Myocyte (in vitro differentiated cells): ENCODE measurements at regions not wholly inside any gene's neighbourhood (a gene's known extent, or its start where the extent isn't known, plus 50 kb on each side); places are given as distances from the start of the nearest gene placed in this dataset.

Experiments used
- DNase-seq: peaks from one replicate; pipeline ENCODE4 v3.0.0-alpha.2; 2012; ENCODE audit warnings: low read depth

DNA sequence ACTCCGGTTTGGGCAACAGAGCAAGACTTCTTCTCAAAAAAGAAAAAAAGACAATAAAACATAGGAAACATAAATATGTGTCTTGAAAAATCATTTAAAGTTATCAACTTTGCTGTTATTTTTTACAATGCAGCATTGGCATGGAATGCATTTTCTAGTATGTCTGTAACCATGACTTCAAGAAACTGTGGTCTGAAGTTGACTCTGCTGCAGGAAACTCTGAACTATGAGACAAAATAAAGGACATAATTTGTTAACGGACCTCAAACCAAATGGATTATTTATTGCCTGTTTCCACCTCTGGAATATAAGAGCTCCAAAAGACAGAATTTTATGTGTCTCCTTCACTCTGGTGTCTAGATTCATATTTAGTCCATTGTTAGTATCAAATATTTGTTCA lies 79.1 kb downstream of the TRIB2 start:
- DNase-seq, result no peak

DNA sequence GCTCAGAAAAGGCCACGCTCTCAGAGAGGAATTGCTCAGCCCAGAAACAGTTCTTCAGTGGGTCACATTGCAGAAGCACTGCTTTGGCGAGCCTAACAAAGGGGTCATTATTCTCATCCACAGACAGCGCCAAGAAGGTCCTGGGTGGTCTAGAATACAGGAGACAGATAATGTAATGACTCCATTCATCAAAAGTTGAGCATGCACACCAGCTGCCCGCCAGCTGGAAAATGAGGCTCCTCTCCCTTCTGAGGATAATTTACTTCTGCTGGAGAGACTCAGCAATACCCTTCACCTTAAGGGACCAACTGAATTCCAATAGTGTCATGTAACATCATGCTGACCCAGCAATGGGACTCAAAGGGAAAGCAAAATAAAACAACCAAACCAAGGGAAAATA lies 79.9 kb downstream of the TRIB2 start:
- no peak for DNase-seq

- DNase-seq, result peak; percentile 22
These were observed 81.1 kb downstream of the TRIB2 start for GRCh38 chr2:12797815-12798214.

GRCh38 chr2:12803607-12804006 lies 86.9 kb downstream of the TRIB2 start:
- no peak for DNase-seq

GRCh38 chr2:12804091-12804856 lies 87.5 kb downstream of the TRIB2 start:
- DNase-seq, result no peak

GRCh38 chr2:12805033-12805432 lies 88.3 kb downstream of the TRIB2 start:
- DNase-seq, result no peak

DNA sequence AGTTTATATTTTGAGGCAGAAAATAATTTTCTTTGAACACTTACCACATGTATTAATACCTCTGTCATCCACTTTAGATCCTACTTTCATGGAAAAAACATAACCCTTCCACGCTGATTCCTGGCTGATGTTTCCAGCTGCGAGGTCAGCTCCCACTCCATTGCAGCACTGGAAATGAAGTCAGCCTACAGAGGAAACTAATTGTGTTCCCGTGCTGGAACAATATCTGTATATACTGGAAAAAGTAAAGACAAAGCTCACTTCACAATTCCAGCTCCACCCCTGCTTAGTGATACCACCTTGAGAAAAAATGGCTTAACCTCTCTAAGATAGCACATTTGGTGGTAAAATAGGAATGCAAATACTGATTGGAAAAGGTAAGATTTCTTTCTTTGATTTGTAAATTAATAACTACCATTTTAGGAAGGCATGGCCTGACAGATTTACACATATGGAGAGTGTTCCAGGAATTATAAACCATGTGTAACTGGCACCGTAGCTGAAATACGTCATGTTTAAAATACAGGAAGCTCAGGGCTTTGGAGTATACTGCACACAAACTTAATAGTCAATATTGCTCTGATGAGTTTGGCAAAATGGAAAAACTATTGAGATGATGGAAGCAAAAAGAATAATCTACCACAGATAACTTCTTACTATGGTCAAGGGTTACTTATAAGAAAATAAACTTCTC lies 90.0 kb downstream of the TRIB2 start:
- DNase-seq, result no peak

DNA sequence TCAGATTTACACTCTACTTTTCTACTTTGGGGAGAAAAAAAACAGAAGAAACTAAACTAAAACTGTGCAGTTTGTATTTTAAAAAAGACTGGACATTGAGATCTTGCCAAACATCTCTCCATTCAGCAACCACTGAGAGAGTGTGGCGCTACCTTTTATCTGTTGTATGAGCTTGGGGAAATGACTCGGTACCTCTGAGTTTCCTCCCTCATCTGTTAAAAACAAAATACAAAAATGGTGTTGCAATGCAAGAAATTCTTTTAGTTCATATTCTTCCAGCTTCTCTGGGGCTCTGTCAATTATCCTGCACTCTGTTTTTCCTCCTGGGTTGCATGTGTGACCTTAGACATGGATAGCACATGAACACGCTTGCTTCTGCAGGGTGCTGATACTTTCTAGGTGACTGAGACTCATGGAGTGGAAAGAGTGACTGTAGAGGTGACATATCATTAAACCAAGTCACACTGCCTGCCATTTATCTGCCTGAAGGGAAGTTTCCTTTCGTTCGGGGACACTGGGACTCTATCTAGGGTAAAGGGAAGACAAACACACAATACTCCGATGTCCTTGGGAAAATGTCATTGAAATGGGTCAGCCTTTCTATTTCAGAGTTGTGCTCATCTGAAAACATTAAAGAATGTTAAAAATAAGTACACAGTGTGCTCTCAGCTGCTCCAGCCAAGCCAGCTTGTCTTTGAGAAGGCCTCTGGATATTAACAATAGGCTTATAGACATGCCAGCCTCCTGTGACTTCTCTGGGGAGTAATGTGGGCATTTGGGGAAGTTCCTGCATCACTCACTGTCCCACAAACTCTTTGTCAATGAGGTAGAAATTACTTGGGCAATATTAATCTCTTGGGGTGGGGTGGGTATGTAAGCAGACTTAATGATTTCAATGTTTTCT lies 91.4 kb downstream of the TRIB2 start:
- DNase-seq, result peak; percentile 25

GRCh38 chr2:12809526-12809925 lies 92.8 kb downstream of the TRIB2 start:
- no peak for DNase-seq

GRCh38 chr2:12811916-12812315 lies 95.2 kb downstream of the TRIB2 start:
- no peak for DNase-seq

DNA sequence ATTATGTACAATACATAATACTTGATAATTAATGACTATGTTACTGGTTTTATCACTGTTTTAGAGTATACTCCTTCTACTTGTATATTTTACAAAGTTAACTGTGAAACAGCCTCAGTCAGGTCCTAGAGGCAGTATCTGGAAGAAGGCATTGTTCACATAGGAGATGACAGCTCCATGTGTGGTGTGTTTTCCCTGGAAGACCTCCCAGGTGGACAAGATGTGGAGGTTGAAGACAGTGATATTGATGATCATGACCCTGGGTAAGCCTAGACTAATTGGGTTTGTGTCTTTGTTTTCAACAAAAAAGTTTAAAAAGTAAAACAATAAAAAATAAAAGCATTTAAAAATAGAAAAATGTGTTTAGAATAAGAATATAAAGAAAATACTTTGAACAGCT lies 96.4 kb downstream of the TRIB2 start:
- DNase-seq, result no peak

GRCh38 chr2:12816379-12817306 lies 99.9 kb downstream of the TRIB2 start:
- no peak for DNase-seq

DNA sequence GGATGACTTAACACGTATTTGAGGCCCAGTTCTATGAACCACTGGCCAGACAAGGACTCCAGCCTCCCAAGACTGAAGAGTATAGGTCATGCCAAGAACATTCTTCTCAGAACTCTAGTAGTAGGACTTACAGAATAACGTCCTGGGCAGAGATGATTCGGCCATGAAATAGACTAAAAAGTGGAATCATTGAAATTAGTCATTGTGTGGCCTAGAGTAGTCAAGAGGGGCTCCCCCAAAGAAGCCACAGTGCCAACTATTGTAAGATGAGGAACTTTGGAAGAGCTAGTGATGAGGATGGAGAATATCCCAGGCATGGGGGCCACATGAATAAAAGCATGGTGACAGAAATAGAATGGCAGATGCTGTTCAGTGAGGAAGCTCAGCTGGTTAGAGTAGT lies 101.1 kb downstream of the TRIB2 start:
- peak; percentile 32 for DNase-seq

DNA sequence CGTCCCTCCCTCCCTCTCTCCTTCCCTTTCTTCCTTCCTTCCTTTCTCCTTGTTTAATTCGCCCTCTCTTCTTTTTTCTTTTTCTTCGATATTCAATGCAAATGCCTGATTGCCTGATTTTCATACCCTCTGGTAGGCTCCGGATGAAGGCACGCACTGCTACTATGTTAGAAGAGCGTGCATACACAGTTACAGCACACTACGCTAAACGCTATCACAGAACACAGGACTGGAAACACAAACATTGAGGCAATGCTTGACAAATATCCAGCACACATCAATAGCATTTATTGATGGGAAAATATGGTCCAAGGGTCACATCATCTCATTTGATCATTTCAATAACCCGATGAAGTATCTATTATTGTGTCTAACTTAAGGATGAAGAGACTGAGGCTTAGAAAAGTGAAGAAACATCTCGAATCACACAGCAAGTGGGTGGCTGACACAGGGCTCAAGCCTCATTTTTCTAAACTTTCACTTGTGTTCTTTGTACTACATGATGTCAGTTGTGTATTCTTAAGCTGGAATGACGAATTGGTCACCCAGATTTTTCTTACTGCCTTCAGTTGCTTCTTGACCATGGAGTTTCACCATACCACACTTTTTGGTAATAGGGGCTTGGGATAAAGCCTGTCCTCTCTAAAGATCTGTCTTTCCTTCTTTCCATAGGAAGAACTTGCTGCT lies 101.8 kb downstream of the TRIB2 start:
- DNase-seq, result no peak

DNA sequence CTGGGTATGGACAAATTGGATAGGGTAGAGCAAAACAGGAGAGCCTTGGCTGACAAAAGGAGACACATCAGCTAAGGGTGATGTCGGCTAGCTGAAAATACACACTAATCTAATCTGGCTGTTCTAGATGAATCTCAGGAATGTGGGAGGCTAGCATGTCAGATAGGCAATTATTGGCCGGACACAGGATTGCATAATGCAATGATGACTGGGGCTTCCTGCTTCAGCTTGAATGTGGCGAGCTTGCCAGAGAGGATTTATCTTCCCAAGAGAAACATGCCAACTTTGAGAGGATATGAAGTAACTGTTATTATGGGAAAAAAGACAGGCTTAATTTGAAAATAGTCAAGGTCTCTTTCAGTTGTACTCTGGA lies 102.4 kb downstream of the TRIB2 start:
- DNase-seq, result peak; percentile 92

- peak; percentile 38 for DNase-seq
These were observed 103.0 kb downstream of the TRIB2 start for GRCh38 chr2:12819721-12820120.

- no peak for DNase-seq
These were observed 104.9 kb downstream of the TRIB2 start for GRCh38 chr2:12821656-12822055.

DNA sequence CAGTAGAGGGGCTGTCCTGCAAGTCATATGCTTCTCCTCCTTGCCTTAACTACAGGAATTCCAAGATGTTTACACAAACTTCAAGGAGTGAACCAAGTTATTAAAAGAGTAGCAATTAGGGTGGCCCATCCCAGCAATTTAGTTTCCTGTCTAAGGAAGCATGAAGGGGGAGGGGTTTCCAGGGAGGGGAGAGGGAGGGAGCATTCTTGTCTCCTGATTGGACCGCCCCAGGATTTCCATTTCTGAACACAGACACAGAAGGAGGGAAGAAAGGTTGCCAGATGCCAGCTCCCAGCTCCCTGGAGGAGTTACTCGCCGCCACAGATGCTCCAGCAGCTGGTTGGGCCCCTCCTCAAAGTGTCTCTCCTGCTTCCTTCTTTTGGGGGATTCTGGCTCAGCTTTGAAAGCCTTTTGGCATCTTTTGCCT lies 107.6 kb downstream of the TRIB2 start:
- peak; percentile 51 for DNase-seq

GRCh38 chr2:12824778-12825379 lies 108.1 kb downstream of the TRIB2 start:
- DNase-seq, result peak; percentile 7

DNA sequence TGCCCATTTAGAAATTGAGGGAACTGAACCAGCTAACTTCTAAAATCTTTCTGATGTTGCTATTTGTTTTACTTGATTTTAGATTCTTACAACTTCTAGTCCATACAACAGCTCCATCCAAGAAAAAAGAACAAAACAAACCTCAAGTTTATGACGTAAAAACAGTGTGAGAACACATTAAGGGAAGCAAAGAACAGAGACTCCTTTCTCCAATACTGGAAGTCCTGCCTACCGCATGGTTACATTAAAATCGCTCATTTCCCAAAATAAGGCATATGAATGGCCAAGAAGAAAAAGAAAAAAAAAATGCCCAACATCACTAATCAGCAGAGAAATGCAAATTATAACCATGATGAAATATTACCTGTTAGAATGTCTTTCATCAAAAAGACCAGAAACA lies 110.0 kb downstream of the TRIB2 start:
- no peak for DNase-seq
